GM19397 (cell line): ENCODE measurements at regions not wholly inside any gene's neighbourhood (a gene's known extent, or its start where the extent isn't known, plus 50 kb on each side); places are given as distances from the start of the nearest gene placed in this dataset.

Experiments
- ATAC-seq: cut with Tn5 transposase; IDR thresholded peaks from one replicate; pipeline ENCODE4 v1.9.1; 2021; ENCODE audit warnings: mild to moderate bottlenecking, moderate library complexity; ENCODE audit not compliant: unreplicated experiment

DNA sequence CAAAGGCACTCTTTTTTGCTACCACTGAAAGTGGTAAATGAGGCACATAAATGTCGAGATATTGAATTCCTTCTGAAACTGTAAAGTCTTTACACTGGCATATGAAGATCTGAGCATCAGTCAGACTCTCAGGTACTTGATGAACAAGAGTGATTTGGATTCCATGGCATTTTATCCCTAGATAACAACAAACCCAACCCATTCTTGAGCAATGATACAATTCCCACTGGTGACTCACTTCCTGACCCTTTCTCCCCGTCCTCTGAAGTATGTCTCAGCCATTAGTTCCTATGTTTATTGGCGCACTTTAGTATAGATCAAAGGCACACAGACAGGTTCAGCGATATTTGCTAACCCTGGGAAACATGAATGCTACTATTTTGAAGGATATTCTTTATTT lies 147.0 kb upstream of the RBFOX1 start:
- no peak for ATAC-seq

- no peak for ATAC-seq
Measured at GRCh38 chr16:7185165-7185564, 147.5 kb upstream of the RBFOX1 start.

GRCh38 chr16:7183768-7184167 lies 148.9 kb upstream of the RBFOX1 start:
- ATAC-seq = no peak

GRCh38 chr16:7182510-7183109 lies 150.0 kb upstream of the RBFOX1 start:
- no peak for ATAC-seq

- no peak for ATAC-seq
Measured at GRCh38 chr16:7177875-7178274, 154.8 kb upstream of the RBFOX1 start.

- ATAC-seq = no peak
Measured at GRCh38 chr16:7171151-7171550, 161.5 kb upstream of the RBFOX1 start.

- no peak for ATAC-seq
Measured at GRCh38 chr16:7167626-7168025, 165.0 kb upstream of the RBFOX1 start.

DNA sequence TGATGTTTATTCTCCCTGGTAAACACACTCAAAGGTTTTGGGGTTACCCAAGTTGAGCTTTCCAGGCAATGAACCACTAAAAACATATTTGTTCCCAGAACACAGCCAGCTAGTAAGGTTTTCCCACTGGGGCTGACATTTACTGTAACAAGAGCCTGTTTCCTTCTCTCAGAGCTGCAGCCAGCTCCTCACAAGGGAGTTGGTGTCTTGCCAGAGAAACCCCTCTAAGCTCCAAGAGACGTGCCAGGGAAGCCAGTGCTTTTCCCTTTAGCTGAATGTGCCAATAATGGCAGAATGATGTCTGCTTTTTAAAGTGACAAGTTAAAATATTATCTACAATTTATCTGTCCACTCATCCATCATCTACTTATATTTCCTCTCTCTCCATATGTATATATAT lies 170.8 kb upstream of the RBFOX1 start:
- ATAC-seq = no peak

DNA sequence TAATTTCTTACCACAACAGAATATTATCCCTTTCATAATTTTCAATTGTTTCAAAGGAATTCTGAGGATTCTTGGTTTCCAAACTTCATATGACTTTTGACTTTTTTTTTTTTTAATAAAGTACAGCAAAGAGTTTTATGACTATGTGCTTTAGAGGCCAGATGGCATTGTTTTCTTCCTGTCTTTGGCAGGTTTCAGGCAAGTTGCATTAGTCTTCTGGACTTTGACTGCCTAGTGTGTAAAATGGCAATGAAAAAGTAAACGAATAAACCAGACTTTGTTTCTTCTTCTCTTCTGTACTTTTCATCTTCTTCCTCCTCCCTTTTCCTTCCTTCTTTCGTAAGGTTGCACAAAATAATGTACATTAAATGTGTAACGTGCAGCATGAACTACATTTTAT lies 172.6 kb upstream of the RBFOX1 start:
- no peak for ATAC-seq

DNA sequence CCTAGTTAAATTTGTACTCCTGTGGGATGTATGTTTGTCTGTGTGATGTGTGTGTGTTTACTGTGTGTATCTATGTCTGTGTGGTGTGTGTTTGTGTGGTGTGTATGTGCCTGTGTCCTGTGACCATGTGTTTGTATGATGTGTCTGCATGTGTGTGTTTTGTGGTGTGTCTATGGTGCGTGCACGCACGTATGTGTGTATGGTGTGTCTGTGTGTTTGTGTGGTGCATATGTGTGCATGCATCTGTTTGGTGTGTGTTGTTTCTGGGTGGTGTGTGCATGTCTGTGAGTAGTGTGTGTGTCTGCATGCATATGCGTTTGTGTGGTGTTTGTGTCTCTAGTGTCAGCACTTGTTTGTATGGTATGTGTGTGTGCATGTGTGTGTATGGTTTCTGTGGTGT lies 174.2 kb upstream of the RBFOX1 start:
- ATAC-seq = no peak

- ATAC-seq = no peak
Measured at GRCh38 chr16:7150230-7150629, 182.4 kb upstream of the RBFOX1 start.

DNA sequence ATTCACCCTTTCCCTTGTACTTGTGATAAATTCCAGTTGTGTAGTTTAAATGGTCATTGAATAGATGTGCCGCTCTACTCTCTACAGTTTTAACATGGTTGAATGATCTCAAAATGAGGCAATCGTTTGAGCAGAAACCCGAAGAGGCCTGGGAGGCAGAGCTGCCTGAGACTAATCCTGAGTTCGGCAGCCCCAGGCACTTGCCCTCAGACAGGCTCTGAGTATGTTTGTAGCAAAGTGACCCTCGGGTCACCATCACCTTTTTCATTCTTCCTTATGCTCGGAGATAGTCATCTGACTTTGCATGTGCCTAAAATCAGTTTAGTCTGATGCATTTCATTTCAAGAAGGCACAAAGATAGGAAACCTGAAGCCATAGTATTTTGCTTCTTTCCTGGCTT lies 184.0 kb upstream of the RBFOX1 start:
- no peak for ATAC-seq

DNA sequence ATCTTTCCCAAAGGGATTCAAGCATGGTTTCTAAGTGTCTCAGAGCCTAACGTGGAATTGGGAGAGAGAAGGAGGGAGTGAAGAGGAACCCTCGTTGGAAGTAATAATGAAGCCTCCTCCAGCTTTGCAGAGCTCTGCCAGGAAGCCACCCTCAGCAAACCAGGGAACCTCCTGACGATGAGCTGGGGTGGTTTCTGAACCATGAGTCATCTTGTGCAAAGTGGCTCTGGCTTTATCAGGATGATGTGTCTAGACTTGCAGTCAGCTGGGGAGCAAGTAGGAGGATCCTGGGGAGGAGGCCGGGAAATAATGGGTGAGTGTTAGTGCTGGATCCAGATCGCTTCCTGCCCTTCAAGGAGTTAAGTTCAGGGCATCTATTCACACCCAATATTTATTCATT lies 191.7 kb upstream of the RBFOX1 start:
- ATAC-seq = no peak

- no peak for ATAC-seq
Measured at GRCh38 chr16:7137560-7138330, 194.9 kb upstream of the RBFOX1 start.

- ATAC-seq = no peak
Measured at GRCh38 chr16:7132465-7132864, 200.2 kb upstream of the RBFOX1 start.

GRCh38 chr16:7124701-7125100 lies 207.9 kb upstream of the RBFOX1 start:
- no peak for ATAC-seq

GRCh38 chr16:7124242-7124641 lies 208.4 kb upstream of the RBFOX1 start:
- ATAC-seq = no peak

- ATAC-seq = no peak
Measured at GRCh38 chr16:7116734-7117133, 215.9 kb upstream of the RBFOX1 start.

- ATAC-seq = no peak
Measured at GRCh38 chr16:7115898-7116297, 216.7 kb upstream of the RBFOX1 start.

DNA sequence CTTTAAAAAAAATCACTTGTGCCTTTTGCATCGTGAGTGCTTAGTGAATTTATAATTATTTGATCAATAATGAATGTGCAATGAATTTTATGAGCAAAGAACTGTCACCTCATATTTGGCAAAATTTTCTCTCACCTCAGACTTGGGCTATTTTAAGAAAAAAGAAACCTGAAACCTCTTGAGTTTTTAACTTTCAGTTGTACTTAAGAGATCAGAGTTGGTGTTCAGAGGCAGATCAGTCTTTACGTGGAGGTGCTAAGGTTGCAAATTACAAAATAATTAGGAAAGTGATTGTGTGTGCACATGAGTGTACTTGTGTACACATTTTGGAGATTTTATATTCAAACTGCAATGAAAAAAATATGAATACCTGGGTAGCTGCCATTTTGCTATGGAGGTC lies 218.7 kb upstream of the RBFOX1 start:
- no peak for ATAC-seq

DNA sequence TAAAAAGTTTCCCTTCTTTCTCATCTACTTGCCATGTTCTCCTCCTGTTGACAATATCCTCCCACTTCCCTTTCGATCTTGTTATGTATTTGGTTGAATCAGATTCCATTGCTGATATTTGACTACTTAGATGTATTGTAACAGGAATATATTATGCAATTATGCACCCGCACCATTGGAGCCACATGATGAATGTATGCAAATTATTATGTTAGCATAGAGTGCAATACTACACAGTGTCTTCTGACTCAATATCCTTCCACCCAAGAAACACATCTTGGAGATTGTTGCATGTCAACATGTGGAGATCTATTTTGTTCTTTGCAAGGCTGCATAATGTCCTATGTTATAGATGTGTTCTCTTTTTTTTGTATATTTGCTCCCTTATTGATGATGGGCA lies 219.2 kb upstream of the RBFOX1 start:
- no peak for ATAC-seq

DNA sequence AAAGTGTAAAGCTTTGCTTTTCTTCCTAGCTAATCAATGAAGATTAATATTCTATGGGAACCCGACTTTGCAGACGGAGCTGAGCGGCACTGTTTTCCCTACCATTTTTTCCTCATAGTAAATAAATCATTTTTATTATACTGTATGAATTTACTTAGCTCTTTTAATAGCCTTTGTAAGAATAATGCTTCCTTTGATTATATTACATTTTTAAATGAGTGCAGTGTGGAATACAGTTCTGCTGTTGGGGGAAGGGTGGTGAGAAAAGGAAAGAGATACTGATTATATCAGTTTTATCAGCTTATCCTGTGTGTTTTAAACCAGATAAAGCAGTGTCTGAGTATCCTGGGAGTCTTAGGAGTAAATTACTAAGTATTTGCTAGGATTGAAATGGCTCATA lies 221.4 kb upstream of the RBFOX1 start:
- ATAC-seq = no peak

DNA sequence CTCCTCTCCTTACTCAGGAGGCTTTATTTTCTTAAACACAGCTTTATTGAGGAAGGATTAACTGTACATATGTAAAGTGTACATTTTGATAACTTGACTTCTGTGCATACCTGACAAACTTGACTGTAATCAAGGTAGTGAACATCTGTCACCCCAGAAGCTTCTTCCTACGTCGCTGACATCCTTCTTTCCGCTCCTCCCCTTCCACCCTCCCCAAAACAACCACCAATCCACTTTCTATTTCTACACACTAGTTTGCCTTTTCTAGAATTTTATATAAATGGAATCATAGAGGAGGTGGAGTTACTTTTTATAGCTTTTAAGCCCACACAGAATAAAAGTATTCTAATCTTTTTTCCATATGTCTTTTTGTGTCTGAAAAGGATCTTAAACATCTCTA lies 225.2 kb upstream of the RBFOX1 start:
- no peak for ATAC-seq
